ENCODE measurements at regions not wholly inside any gene's neighbourhood (a gene's known extent, or its start where the extent isn't known, plus 50 kb on each side); places are given as distances from the start of the nearest gene placed in this dataset.

DNA sequence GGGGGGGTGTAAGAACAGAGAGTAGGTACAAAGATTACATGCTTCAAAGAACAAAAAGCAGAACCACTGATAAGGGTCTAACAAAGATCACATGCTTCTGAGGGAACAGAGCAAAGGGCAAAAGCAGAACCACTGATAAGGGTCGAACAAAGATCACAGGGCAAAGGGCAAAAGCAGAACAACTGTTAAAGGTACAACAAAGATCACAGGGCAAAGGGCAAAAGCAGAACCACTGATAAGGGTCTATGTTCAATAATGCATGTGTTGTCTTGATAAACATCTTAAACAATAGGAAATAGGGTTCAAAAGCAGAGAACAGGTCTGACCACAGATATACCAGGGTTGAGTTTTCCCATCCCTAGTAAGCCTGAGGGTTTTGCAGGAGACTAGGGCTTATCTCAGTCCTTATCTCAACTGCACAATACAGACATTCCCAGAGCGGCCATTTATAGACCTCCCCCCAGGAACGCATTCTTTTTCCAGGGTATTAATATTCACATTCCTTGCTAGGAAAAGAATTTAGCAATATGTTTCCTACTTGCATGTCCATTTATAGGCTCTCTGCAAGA lies 81.9 kb upstream of the PGR start:
- intact Hi-C loops (cut with DNase I): no loop called here
- ATAC-seq (no peak), DNase-seq (no peak)
- H3K4me3 ChIP-seq: no peak overlapping the region
- H3K36me3 ChIP-seq: no peaks in the 10 kb centered on the region
- no peaks in the 10 kb centered on the region for H3K9me3 ChIP-seq
- H3K4me1 ChIP-seq: no peaks in the 10 kb centered on the region
- no peak overlapping the region for H3K27ac ChIP-seq
- TF ChIP-seq, protein P1, sequence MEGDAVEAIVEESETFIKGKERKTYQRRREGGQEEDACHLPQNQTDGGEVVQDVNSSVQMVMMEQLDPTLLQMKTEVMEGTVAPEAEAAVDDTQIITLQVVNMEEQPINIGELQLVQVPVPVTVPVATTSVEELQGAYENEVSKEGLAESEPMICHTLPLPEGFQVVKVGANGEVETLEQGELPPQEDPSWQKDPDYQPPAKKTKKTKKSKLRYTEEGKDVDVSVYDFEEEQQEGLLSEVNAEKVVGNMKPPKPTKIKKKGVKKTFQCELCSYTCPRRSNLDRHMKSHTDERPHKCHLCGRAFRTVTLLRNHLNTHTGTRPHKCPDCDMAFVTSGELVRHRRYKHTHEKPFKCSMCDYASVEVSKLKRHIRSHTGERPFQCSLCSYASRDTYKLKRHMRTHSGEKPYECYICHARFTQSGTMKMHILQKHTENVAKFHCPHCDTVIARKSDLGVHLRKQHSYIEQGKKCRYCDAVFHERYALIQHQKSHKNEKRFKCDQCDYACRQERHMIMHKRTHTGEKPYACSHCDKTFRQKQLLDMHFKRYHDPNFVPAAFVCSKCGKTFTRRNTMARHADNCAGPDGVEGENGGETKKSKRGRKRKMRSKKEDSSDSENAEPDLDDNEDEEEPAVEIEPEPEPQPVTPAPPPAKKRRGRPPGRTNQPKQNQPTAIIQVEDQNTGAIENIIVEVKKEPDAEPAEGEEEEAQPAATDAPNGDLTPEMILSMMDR (IDR thresholded peaks at IDR 0.05): no peak
- no peaks in the 10 kb centered on the region for H3K27me3 ChIP-seq

DNA sequence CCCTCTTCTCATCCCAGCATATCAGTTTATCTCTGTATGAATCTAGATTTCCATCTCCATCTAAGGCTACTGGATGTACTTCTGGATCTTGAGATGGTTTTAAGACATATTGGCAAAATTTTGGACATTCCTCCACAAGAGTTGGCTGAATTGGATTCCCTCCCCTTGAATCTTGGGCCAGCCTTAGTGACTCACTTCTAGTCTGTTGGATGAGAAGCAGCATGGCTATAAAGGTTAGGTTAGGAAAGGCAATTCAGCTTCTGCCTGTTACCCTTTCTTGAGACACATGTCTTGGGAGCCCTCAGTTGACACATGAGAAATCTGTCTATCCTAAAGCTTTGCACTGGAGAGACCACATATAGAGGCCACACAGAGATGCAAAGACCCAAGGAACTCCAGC lies 73.0 kb upstream of the PGR start:
- no peaks in the 10 kb centered on the region for H3K4me1 ChIP-seq
- H3K36me3 ChIP-seq: no peaks in the 10 kb centered on the region
- H3K27ac ChIP-seq: no peak overlapping the region
- intact Hi-C loops (cut with DNase I): no loop called here
- H3K27me3 ChIP-seq: no peaks in the 10 kb centered on the region
- no peak for ATAC-seq
- TF ChIP-seq, protein P1 (IDR thresholded peaks at IDR 0.05): no peak
- no peaks in the 10 kb centered on the region for H3K9me3 ChIP-seq
- no peak for DNase-seq
- no peak overlapping the region for H3K4me3 ChIP-seq

GRCh38 chr11:101199416-101199815 lies 69.8 kb upstream of the PGR start:
- intact Hi-C loops (cut with DNase I): no loop called here
- Histone ChIP-seq H3K9me3 (no peaks in the 10 kb centered on the region), H3K36me3 (no peaks in the 10 kb centered on the region), H3K4me1 (no peaks in the 10 kb centered on the region), H3K27me3 (no peaks in the 10 kb centered on the region), H3K27ac (no peak overlapping the region), H3K4me3 (no peak overlapping the region)
- TF ChIP-seq, protein P1 (IDR thresholded peaks at IDR 0.05): no peak
- ATAC-seq (no peak), DNase-seq (no peak)

- no peak for ATAC-seq
- no peaks in the 10 kb centered on the region for H3K4me1 ChIP-seq
- no peak overlapping the region for H3K27ac ChIP-seq
- H3K4me3 ChIP-seq: no peak overlapping the region
- no peak for DNase-seq
- no peaks in the 10 kb centered on the region for H3K36me3 ChIP-seq
- H3K9me3 ChIP-seq: no peaks in the 10 kb centered on the region
- intact Hi-C loops (cut with DNase I): no loop called here
- TF ChIP-seq, protein P1 (IDR thresholded peaks at IDR 0.05): no peak
- no peaks in the 10 kb centered on the region for H3K27me3 ChIP-seq
Observed at GRCh38 chr11:101195294-101195693, 65.7 kb upstream of the PGR start.

GRCh38 chr11:101188801-101189200 lies 59.2 kb upstream of the PGR start:
- intact Hi-C loops (cut with DNase I): no loop called here
- no peak overlapping the region for H3K4me3 ChIP-seq
- DNase-seq (no peak), ATAC-seq (no peak)
- no peaks in the 10 kb centered on the region for H3K9me3 ChIP-seq
- no peaks in the 10 kb centered on the region for H3K27me3 ChIP-seq
- no peaks in the 10 kb centered on the region for H3K36me3 ChIP-seq
- H3K4me1 ChIP-seq: no peaks in the 10 kb centered on the region
- TF ChIP-seq, protein P1 (IDR thresholded peaks at IDR 0.05): no peak
- no peak overlapping the region for H3K27ac ChIP-seq

DNA sequence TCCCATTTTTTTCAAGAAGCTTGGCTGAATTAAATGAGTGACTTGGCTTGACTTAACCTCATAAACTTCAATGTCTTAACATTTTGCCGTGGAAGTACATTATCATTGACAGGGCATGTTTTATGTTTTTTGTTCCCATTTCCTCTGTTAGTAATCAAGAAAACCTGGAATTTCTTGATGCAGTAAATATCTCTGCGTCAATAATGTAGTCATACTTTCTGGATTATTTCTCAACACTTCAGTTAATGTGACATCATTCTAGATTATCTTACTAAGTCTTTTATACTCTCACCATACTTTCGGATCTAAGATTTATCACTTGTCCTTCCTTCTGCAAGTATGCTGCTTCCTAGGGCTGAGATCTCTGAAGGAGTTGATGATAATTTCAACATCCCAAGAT lies 58.6 kb upstream of the PGR start:
- Histone ChIP-seq H3K27ac (no peak overlapping the region), H3K9me3 (no peaks in the 10 kb centered on the region), H3K27me3 (no peaks in the 10 kb centered on the region), H3K4me3 (no peak overlapping the region), H3K36me3 (no peaks in the 10 kb centered on the region), H3K4me1 (no peaks in the 10 kb centered on the region)
- TF ChIP-seq, protein P1 (IDR thresholded peaks at IDR 0.05): no peak
- intact Hi-C loops (cut with DNase I): no loop called here
- ATAC-seq (no peak), DNase-seq (no peak)
